ENCODE measurements at regions not wholly inside any gene's neighbourhood (a gene's known extent, or its start where the extent isn't known, plus 50 kb on each side); places are given as distances from the start of the nearest gene placed in this dataset.
"Not testable (repeated sequence)": the region's sequence is repeated elsewhere in the genome, so short reads cannot be mapped to it uniquely, and the experiment has no call there.

DNA sequence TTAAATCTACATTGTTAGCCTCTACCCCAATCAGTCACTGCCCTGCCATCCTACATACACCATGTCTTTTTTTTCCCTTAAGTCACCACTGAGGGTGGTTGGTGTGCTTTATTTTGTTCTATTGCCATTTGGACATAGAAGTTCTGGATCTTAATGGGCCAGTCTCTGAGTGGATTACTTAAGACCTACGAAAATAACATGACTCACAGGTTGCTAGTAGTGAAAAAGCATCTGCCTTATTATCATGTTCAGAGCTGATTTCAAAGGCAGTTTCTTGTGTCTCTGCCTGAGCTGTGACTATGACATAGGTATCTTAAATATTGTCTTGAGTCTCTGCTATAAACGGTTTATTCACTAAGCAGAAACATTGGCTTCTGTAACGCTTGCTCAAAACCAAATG, 410.8 kb downstream of the MDFIC start:
- WGBS: 80% methylated on average over 3 of the region's 3 CpGs
- no peaks in the 10 kb centered on the region for H3K27me3 ChIP-seq
- H3K36me3 ChIP-seq: no peaks in the 10 kb centered on the region
- H3K27ac ChIP-seq: no peak overlapping the region
- no peak overlapping the region for H3K4me3 ChIP-seq
- no peaks in the 10 kb centered on the region for H3K4me1 ChIP-seq
- DNase-seq (ENCODE audit: low spot score in 2 of 2): no peak
- H3K9me3 ChIP-seq: no peaks in the 10 kb centered on the region
- TF ChIP-seq EP300 (IDR thresholded peaks at IDR 0.05) (no peak), POLR2AphosphoS5 (IDR thresholded peaks at IDR 0.05) (no peak), POLR2A (IDR thresholded peaks at IDR 0.05) (no peak)
- TF ChIP-seq, protein P1, sequence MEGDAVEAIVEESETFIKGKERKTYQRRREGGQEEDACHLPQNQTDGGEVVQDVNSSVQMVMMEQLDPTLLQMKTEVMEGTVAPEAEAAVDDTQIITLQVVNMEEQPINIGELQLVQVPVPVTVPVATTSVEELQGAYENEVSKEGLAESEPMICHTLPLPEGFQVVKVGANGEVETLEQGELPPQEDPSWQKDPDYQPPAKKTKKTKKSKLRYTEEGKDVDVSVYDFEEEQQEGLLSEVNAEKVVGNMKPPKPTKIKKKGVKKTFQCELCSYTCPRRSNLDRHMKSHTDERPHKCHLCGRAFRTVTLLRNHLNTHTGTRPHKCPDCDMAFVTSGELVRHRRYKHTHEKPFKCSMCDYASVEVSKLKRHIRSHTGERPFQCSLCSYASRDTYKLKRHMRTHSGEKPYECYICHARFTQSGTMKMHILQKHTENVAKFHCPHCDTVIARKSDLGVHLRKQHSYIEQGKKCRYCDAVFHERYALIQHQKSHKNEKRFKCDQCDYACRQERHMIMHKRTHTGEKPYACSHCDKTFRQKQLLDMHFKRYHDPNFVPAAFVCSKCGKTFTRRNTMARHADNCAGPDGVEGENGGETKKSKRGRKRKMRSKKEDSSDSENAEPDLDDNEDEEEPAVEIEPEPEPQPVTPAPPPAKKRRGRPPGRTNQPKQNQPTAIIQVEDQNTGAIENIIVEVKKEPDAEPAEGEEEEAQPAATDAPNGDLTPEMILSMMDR (IDR thresholded peaks at IDR 0.05): no peak

DNA sequence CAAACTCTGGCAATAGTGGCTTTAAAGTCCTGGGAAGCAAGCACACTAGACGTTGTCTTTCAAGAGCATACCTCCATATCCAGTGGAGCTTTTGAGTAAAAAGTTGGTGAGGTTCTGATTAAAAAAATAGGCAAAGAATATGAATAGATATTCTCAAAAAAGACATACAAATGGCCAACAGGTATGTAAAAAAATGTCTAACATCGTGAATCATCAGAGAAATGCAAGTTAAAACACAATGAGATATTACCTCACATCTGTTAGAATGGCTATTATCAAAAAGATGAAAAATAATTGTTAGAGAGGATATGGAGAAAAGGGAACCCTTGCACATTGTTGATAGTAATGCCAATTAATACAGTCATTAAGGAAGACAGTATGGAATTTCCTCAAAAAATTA, 407.1 kb downstream of the MDFIC start:
- no peak for DNase-seq (ENCODE audit: low spot score in 2 of 2)
- WGBS: 89% methylated on average over 2 of the region's 2 CpGs
- no peaks in the 10 kb centered on the region for H3K27me3 ChIP-seq

DNA sequence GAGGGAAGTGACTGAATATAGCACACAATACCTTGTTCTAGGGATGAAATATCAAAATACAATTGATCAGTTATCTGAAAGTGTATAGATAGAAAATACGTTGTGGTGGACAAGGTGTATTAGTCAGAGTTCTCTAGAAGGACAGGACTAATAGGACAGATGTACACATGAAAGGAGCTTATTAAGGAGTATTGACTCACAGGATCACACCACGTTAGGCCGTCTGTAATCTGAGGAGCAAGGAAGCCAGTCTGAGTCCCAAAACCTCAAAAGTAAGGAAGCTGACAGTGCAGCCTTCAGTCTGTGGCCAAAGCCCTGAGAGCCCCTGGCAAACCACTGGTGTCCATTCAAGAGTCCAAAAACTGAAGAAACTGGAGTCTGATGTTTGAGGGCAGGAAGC, 406.1 kb downstream of the MDFIC start:
- 87% methylated on average over 3 of the region's 3 CpGs for WGBS
- no peak for DNase-seq (ENCODE audit: low spot score in 2 of 2)
- no peak overlapping the region for H3K27ac ChIP-seq

More for the DNA sequence above, 407.1 kb downstream of the MDFIC start:
- Histone ChIP-seq H3K4me3 (no peak overlapping the region), H3K36me3 (no peaks in the 10 kb centered on the region), H3K4me1 (no peaks in the 10 kb centered on the region), H3K9me3 (no peaks in the 10 kb centered on the region), H3K27ac (no peak overlapping the region)
- TF ChIP-seq POLR2AphosphoS5 (IDR thresholded peaks at IDR 0.05) (no peak), POLR2A (IDR thresholded peaks at IDR 0.05) (no peak), EP300 (IDR thresholded peaks at IDR 0.05) (no peak)
- TF ChIP-seq, protein P1 (IDR thresholded peaks at IDR 0.05): no peak

DNA sequence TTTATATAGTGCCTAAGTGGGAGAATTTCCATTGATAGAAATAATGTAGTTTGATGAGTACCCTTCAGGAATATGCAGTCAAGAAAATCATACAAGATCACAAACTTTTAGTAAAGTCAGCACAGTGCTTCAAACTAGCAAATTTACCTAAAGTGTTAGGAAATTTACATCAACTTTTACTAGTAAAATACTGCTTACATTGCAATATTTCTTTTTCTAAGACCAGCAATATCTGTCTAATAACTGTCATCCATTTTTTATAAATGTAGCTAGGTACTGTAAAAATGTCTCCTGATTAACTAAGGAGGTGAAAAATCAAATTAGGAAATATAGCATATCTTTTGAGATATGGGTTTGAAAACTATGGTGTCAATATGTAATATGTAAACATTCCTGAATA, 405.4 kb downstream of the MDFIC start:
- H3K27ac ChIP-seq: no peak overlapping the region
- no peak for DNase-seq (ENCODE audit: low spot score in 2 of 2)
- no peaks in the 10 kb centered on the region for H3K9me3 ChIP-seq
- H3K4me1 ChIP-seq: no peaks in the 10 kb centered on the region
- TF ChIP-seq EP300 (IDR thresholded peaks at IDR 0.05): no peak
- TF ChIP-seq POLR2A (IDR thresholded peaks at IDR 0.05): no peak
- no peak for TF ChIP-seq POLR2AphosphoS5 (IDR thresholded peaks at IDR 0.05)
- TF ChIP-seq, protein P1 (IDR thresholded peaks at IDR 0.05): no peak
- no peak overlapping the region for H3K4me3 ChIP-seq
- no peaks in the 10 kb centered on the region for H3K27me3 ChIP-seq
- no peaks in the 10 kb centered on the region for H3K36me3 ChIP-seq

More for the DNA sequence above, 406.1 kb downstream of the MDFIC start:
- no peaks in the 10 kb centered on the region for H3K9me3 ChIP-seq
- H3K36me3 ChIP-seq: no peaks in the 10 kb centered on the region
- TF ChIP-seq POLR2AphosphoS5 (IDR thresholded peaks at IDR 0.05) (no peak), EP300 (IDR thresholded peaks at IDR 0.05) (no peak), POLR2A (IDR thresholded peaks at IDR 0.05) (no peak)
- TF ChIP-seq, protein P1 (IDR thresholded peaks at IDR 0.05): no peak
- H3K4me3 ChIP-seq: no peak overlapping the region
- no peaks in the 10 kb centered on the region for H3K27me3 ChIP-seq
- H3K4me1 ChIP-seq: no peaks in the 10 kb centered on the region

DNA sequence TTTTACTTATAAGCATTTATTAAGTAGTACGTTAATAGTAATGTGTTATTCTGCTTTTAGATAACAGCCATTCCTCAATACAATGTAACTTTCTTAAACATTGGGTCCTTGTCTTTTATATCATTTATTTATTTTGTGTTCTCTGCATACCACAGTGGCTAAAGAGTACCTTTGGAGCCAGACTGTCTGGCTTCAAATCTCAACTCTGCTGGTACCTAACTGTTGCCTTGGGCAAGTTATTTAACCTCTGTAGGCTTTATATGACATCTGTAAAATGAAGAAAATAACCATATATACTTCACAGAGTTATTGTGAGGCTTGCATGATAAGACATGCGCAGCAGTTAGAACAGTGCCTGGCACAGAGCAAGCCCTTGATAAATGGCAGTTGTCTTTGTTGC, 397.6 kb downstream of the MDFIC start:
- TF ChIP-seq, protein P1 (IDR thresholded peaks at IDR 0.05): no peak
- TF ChIP-seq POLR2A (IDR thresholded peaks at IDR 0.05) (no peak), EP300 (IDR thresholded peaks at IDR 0.05) (no peak), POLR2AphosphoS5 (IDR thresholded peaks at IDR 0.05) (no peak)
- DNase-seq (ENCODE audit: low spot score in 2 of 2): no peak
- no peaks in the 10 kb centered on the region for H3K36me3 ChIP-seq
- no peaks in the 10 kb centered on the region for H3K27me3 ChIP-seq
- 74% methylated on average over 2 of the region's 2 CpGs for WGBS
- no peak overlapping the region for H3K27ac ChIP-seq
- H3K4me1 ChIP-seq: no peaks in the 10 kb centered on the region
- no peak overlapping the region for H3K4me3 ChIP-seq
- no peaks in the 10 kb centered on the region for H3K9me3 ChIP-seq

DNA sequence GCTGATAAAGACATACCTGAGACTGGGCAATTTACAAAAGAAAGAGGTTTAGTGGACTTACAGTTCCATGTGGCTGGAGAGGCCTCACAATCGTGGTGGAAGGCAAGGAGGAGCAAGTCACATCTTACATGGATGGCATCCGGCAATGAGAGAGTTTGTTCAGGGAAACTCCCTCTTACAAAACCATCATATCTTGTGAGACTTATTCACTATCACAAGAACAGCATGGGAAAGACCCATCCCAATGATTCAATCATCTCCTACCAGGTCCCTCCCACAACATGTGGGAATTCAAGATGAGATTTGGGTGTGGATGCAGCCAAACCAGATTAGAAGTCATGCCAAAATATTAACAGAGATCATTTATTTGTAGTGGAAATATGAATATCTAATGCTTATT, 388.4 kb downstream of the MDFIC start:
- H3K36me3 ChIP-seq; H3K9me3 ChIP-seq; H3K4me1 ChIP-seq; H3K27ac ChIP-seq; DNase-seq (ENCODE audit: low spot score in 2 of 2); H3K4me3 ChIP-seq; H3K27me3 ChIP-seq: not testable (repeated sequence)
- 89% methylated on average over 2 of the region's 2 CpGs for WGBS

Data from suprapubic skin (tissue), 4 donors.